ENCODE measurements at regions not wholly inside any gene's neighbourhood (a gene's known extent, or its start where the extent isn't known, plus 50 kb on each side); places are given as distances from the start of the nearest gene placed in this dataset.

DNA sequence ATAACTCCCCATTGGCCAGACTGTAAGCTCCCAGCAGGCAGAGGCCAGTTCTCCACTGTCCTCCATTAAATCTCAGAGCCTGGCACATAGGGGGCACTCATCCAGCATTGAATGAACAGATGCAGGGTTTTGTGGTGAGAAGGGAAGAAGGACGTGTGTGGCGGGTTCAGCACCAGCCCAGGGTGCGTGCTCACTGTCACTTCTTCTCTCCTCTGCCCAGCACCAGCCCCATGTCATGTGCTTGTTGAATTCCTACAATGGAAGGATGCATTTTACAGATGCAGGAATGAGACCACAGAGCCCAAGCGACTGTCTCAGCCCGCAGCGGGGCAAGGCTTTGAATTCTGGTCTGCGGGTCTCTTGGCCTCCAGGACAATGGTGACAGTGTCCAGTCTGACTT is 149.9 kb downstream of the CEBPB start:
- TF ChIP-seq, protein P1, sequence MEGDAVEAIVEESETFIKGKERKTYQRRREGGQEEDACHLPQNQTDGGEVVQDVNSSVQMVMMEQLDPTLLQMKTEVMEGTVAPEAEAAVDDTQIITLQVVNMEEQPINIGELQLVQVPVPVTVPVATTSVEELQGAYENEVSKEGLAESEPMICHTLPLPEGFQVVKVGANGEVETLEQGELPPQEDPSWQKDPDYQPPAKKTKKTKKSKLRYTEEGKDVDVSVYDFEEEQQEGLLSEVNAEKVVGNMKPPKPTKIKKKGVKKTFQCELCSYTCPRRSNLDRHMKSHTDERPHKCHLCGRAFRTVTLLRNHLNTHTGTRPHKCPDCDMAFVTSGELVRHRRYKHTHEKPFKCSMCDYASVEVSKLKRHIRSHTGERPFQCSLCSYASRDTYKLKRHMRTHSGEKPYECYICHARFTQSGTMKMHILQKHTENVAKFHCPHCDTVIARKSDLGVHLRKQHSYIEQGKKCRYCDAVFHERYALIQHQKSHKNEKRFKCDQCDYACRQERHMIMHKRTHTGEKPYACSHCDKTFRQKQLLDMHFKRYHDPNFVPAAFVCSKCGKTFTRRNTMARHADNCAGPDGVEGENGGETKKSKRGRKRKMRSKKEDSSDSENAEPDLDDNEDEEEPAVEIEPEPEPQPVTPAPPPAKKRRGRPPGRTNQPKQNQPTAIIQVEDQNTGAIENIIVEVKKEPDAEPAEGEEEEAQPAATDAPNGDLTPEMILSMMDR (IDR thresholded peaks at IDR 0.05): no peak
- peaks cover 25% of the 10 kb centered on the region for H3K27me3 Mint-ChIP-seq (ENCODE audit: low read depth, poor library complexity)
- no peak overlapping the region for H3K4me3 Mint-ChIP-seq
- peaks cover 28% of the 10 kb centered on the region for H3K4me1 Mint-ChIP-seq
- H3K9me3 Mint-ChIP-seq: no peaks in the 10 kb centered on the region
- no peaks in the 10 kb centered on the region for H3K36me3 Mint-ChIP-seq (ENCODE audit: low read depth)
- no peak overlapping the region for H3K27ac Mint-ChIP-seq
- DNase-seq: no peak

DNA sequence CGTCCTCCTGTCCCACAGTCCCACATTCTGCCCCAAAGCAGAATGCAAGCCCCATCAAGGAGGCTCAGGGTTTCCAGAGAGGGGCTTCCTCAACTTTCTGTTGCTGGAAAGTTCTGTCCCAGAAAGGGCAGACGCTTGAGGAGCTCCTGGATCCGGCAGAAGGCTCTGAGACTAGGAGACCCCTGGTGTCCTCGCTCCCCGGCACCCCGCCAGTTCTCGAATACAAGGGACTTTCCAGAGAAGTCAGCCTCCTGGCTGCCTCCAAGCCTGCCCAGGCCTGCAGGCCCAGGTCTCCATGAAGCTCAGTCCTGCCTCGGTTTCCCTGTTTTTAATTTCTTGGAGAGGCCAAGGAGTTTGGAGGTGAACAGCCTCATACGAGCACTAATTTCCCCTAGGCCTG is 150.4 kb downstream of the CEBPB start:
- peaks cover 28% of the 10 kb centered on the region for H3K4me1 Mint-ChIP-seq
- DNase-seq: no peak
- H3K4me3 Mint-ChIP-seq: no peak overlapping the region
- no peak overlapping the region for H3K27ac Mint-ChIP-seq
- no peaks in the 10 kb centered on the region for H3K36me3 Mint-ChIP-seq (ENCODE audit: low read depth)
- no peaks in the 10 kb centered on the region for H3K9me3 Mint-ChIP-seq
- TF ChIP-seq, protein P1 (IDR thresholded peaks at IDR 0.05): no peak
- peaks cover 21% of the 10 kb centered on the region for H3K27me3 Mint-ChIP-seq (ENCODE audit: low read depth, poor library complexity)

DNA sequence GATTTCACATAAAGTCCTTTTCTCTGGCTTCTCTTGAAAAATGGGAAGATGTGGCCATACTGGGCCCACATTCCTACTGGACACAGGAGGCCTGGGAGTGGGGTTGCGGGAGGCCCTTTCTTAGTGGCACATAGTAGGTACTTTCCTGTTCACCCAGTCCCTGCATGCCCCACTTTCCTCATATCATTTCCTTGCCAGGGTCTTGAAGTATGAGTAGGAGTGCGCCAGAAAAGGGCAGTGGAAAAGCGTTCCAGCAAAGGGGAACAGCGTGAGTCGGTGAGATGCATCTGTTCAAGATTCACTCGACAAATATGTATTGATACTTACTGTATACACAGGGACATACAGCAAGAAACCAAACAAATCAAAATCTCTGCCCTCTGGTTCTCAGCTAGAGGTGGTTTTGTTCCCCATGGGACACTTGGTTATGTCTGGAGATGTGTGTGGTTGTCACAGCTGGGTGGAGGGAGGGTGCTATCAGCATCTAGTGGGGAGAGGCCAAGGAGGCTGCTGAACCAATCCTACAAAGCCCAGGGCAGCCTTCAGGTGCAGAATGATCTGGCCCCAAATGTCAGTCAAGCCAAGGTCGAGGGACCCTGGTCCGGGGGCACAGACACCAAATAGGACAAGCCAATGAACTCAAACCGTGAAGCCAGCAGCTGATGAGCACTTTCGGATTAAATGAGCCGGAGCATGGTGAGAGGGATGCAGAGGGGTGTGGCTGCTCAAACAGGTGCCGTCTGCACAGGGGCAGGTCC is 151.4 kb downstream of the CEBPB start:
- no peaks in the 10 kb centered on the region for H3K36me3 Mint-ChIP-seq (ENCODE audit: low read depth)
- H3K4me1 Mint-ChIP-seq: peaks cover 28% of the 10 kb centered on the region
- H3K27ac Mint-ChIP-seq: no peak overlapping the region
- no peak for DNase-seq
- no peaks in the 10 kb centered on the region for H3K9me3 Mint-ChIP-seq
- no peak overlapping the region for H3K4me3 Mint-ChIP-seq
- H3K27me3 Mint-ChIP-seq (ENCODE audit: low read depth, poor library complexity): peaks cover 17% of the 10 kb centered on the region
- TF ChIP-seq, protein P1 (IDR thresholded peaks at IDR 0.05): no peak

DNA sequence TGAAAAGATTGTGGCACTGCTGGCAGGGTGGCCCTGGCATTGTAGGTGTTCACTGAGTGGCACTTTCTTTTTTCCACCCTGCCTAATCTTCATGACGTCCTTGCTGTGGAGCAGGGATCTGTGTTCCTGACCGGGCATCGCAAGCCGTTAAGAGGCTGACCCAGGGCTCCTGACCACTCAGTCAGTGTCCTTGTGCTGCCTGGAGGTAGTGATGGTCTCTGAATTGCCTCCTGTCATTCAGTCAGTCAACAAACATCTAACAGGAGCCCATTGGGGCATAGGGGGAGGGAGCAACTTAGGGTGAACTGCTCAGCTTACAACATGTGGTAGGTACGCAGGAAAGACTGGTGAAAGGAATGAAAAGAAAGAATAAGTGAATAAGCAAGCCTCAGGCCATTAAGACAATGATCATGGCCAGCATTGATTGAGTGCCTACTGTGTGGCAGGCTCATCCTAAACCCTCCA is 152.0 kb downstream of the CEBPB start:
- no peak overlapping the region for H3K27ac Mint-ChIP-seq
- no peak for DNase-seq
- H3K4me1 Mint-ChIP-seq: peaks cover 28% of the 10 kb centered on the region
- H3K27me3 Mint-ChIP-seq (ENCODE audit: low read depth, poor library complexity): peaks cover 16% of the 10 kb centered on the region
- H3K9me3 Mint-ChIP-seq: no peaks in the 10 kb centered on the region
- no peak overlapping the region for H3K4me3 Mint-ChIP-seq
- TF ChIP-seq, protein P1 (IDR thresholded peaks at IDR 0.05): no peak
- H3K36me3 Mint-ChIP-seq (ENCODE audit: low read depth): no peaks in the 10 kb centered on the region

GRCh38 chr20:50343125-50343489 is 152.5 kb downstream of the CEBPB start:
- TF ChIP-seq, protein P1 (IDR thresholded peaks at IDR 0.05): no peak
- Mint-ChIP-seq H3K27me3 (ENCODE audit: low read depth, poor library complexity) (peaks cover 16% of the 10 kb centered on the region), H3K36me3 (ENCODE audit: low read depth) (no peaks in the 10 kb centered on the region), H3K4me3 (no peak overlapping the region), H3K9me3 (no peaks in the 10 kb centered on the region), H3K4me1 (peaks cover 29% of the 10 kb centered on the region), H3K27ac (no peak overlapping the region)
- DNase-seq: no peak
